ENCODE measurements at regions not wholly inside any gene's neighbourhood (a gene's known extent, or its start where the extent isn't known, plus 50 kb on each side); places are given as distances from the start of the nearest gene placed in this dataset.

- H3K79me2 ChIP-seq (replicated peaks; ENCODE audit: insufficient read depth, low read length): no peaks in the 10 kb centered on the region
- no peaks in the 10 kb centered on the region for H3K36me3 ChIP-seq (ENCODE audit: insufficient read depth, low read length)
- no peaks in the 10 kb centered on the region for H3F3A ChIP-seq (ENCODE audit: insufficient read depth, low read length, poor library complexity, severe bottlenecking)
- no peaks in the 10 kb centered on the region for H4K20me1 ChIP-seq (ENCODE audit: insufficient read depth)
- no peak overlapping the region for H2AFZ ChIP-seq (ENCODE audit: low read depth, low read length)
- no peak overlapping the region for H3K4me2 ChIP-seq (ENCODE audit: low read length)
- no peaks in the 10 kb centered on the region for H3K27me3 ChIP-seq (ENCODE audit: insufficient read depth, low read depth, low read length)
- H3K9ac ChIP-seq (ENCODE audit: low read length): no peak overlapping the region
- H3K9me2 ChIP-seq (ENCODE audit: insufficient read depth, low read length): no peaks in the 10 kb centered on the region
- H3K27ac ChIP-seq (ENCODE audit: low read length): no peak overlapping the region
- no peaks in the 10 kb centered on the region for H3K9me3 ChIP-seq (ENCODE audit: low read length)
- TF ChIP-seq EP300 (conservative IDR thresholded peaks at IDR 0.05; ENCODE audit: poor library complexity, severe bottlenecking) (no peak), POLR2AphosphoS5 (IDR thresholded peaks at IDR 0.05) (no peak), CTCF (IDR thresholded peaks at IDR 0.05; ENCODE audit: poor library complexity, severe bottlenecking) (no peak), RAD21 (conservative IDR thresholded peaks at IDR 0.05) (no peak), REST (IDR thresholded peaks at IDR 0.05; ENCODE audit: borderline replicate concordance) (no peak), EZH2 (IDR thresholded peaks at IDR 0.05; ENCODE audit: borderline replicate concordance, insufficient read depth, low read length, poor library complexity, severe bottlenecking) (no peak), SMC3 (conservative IDR thresholded peaks at IDR 0.05; ENCODE audit: poor library complexity) (no peak), TAF1 (IDR thresholded peaks at IDR 0.05; ENCODE audit: low read depth) (no peak), MXI1 (conservative IDR thresholded peaks at IDR 0.05; ENCODE audit: poor library complexity, severe bottlenecking) (no peak)
- H3K4me3 ChIP-seq (ENCODE audit: low read length): no peak overlapping the region
Measured at GRCh38 chr6:51108563-51109234, 290.0 kb downstream of the TFAP2B start.

- no peaks in the 10 kb centered on the region for H3K9me3 ChIP-seq (ENCODE audit: low read length)
- H3K27me3 ChIP-seq (ENCODE audit: insufficient read depth, low read depth, low read length): no peaks in the 10 kb centered on the region
- TF ChIP-seq EZH2 (IDR thresholded peaks at IDR 0.05; ENCODE audit: borderline replicate concordance, insufficient read depth, low read length, poor library complexity, severe bottlenecking) (no peak), EP300 (conservative IDR thresholded peaks at IDR 0.05; ENCODE audit: poor library complexity, severe bottlenecking) (no peak), MXI1 (conservative IDR thresholded peaks at IDR 0.05; ENCODE audit: poor library complexity, severe bottlenecking) (no peak)
- no peak overlapping the region for H2AFZ ChIP-seq (ENCODE audit: low read depth, low read length)
- no peaks in the 10 kb centered on the region for H3K79me2 ChIP-seq (replicated peaks; ENCODE audit: insufficient read depth, low read length)
- H4K20me1 ChIP-seq (ENCODE audit: insufficient read depth): no peaks in the 10 kb centered on the region
- H3K36me3 ChIP-seq (ENCODE audit: insufficient read depth, low read length): no peaks in the 10 kb centered on the region
- H3K4me2 ChIP-seq (ENCODE audit: low read length): no peak overlapping the region
- no peak overlapping the region for H3K4me3 ChIP-seq (ENCODE audit: low read length)
- no peaks in the 10 kb centered on the region for H3K9me2 ChIP-seq (ENCODE audit: insufficient read depth, low read length)
- H3K27ac ChIP-seq (ENCODE audit: low read length): no peak overlapping the region
- no peaks in the 10 kb centered on the region for H3F3A ChIP-seq (ENCODE audit: insufficient read depth, low read length, poor library complexity, severe bottlenecking)
- H3K9ac ChIP-seq (ENCODE audit: low read length): no peak overlapping the region
Measured at GRCh38 chr6:51112731-51113130, 294.1 kb downstream of the TFAP2B start.

Measured in neural cell (in vitro differentiated cells).